HEK293 (cell line): ENCODE measurements at regions not wholly inside any gene's neighbourhood (a gene's known extent, or its start where the extent isn't known, plus 50 kb on each side); places are given as distances from the start of the nearest gene placed in this dataset.

Experiments
- CTCF ChIA-PET: fragments of 350-600 bp; formaldehyde crosslinking; extraction: SDS; loops from one replicate; lab custom pipeline; 2021; ENCODE audit warnings: antibody characterized with exemption; lab: Yijun Ruan, JAX
- POLR2A ChIA-PET: fragments of 300-600 bp; formaldehyde crosslinking; extraction: SDS; loops from one replicate; lab custom pipeline; 2020; ENCODE audit warnings: antibody characterized with exemption, inconsistent platforms; lab: Yijun Ruan, JAX
- H3K27ac ChIP-seq: fragments of 200-500 bp; sonication (Bioruptor generic); 2 replicates; pipeline ENCODE4 v1.5.1; 2014; ENCODE audit warnings: low read depth, low read length, control low read depth, inconsistent platforms; ENCODE audit errors: extremely low read depth
- H3K36me3 ChIP-seq, 2 experiments: fragments of 200-500 bp in 1 of 2; sonication (Bioruptor generic) in 1 of 2; 1 replicate in 1 of 2; 2 replicates in 1 of 2; pipeline ENCODE4 v1.5.1; 2014 to 2017; ENCODE audit warnings: inconsistent platforms in 2 of 2, low read length in 2 of 2; ENCODE audit not compliant: control insufficient read depth in 2 of 2, insufficient read depth in 1 of 2
- H3K4me1 ChIP-seq: fragments of 200-500 bp; sonication (Bioruptor generic); 2 replicates; pipeline ENCODE4 v1.5.1; 2014; ENCODE audit warnings: mild to moderate bottlenecking, low read length, inconsistent platforms; ENCODE audit not compliant: control insufficient read depth, insufficient read depth
- H3K4me3 ChIP-seq: 2 replicates; pipeline ENCODE4 v1.5.1; 2011; ENCODE audit warnings: low read depth, mild to moderate bottlenecking, control low read depth, low read length, moderate library complexity
- H3K9me3 ChIP-seq: fragments of 200-500 bp; sonication (Bioruptor generic); 2 replicates; pipeline ENCODE4 v1.5.1; 2014; ENCODE audit warnings: low read depth, low read length, inconsistent platforms; ENCODE audit not compliant: control insufficient read depth, insufficient read depth
- MZF1 ChIP-seq: fragments of 450-650 bp; formaldehyde crosslinking; IDR thresholded peaks from 2 replicates; pipeline ENCODE4 v1.5.1; 2017; ENCODE audit warnings: missing biosample characterization, missing genetic modification characterization, borderline replicate concordance
- RBAK ChIP-seq: fragments of 450-650 bp; formaldehyde crosslinking; IDR thresholded peaks from 2 replicates; pipeline ENCODE4 v1.5.1; 2016; ENCODE audit warnings: missing biosample characterization, missing genetic modification characterization
- TCF7L2 ChIP-seq: IDR thresholded peaks from 2 replicates; pipeline ENCODE4 v1.6.1; 2011; ENCODE audit warnings: low read depth, mild to moderate bottlenecking, inconsistent platforms, low read length, moderate library complexity, borderline replicate concordance
- ZBTB17 ChIP-seq: fragments of 450-650 bp; formaldehyde crosslinking; IDR thresholded peaks from 2 replicates; pipeline ENCODE4 v1.5.1; 2016; ENCODE audit warnings: missing biosample characterization, missing genetic modification characterization
- ZBTB20 ChIP-seq: fragments of 450-650 bp; formaldehyde crosslinking; IDR thresholded peaks from 2 replicates; pipeline ENCODE4 v1.5.1; 2016; ENCODE audit warnings: missing biosample characterization, missing genetic modification characterization
- ZIC2 ChIP-seq: fragments of 450-650 bp; formaldehyde crosslinking; IDR thresholded peaks from 2 replicates; pipeline ENCODE4 v1.5.1; 2016; ENCODE audit warnings: missing biosample characterization, missing genetic modification characterization
- ZNF112 ChIP-seq: fragments of 450-650 bp; formaldehyde crosslinking; IDR thresholded peaks from 2 replicates; pipeline ENCODE4 v1.5.0; 2017; ENCODE audit warnings: missing biosample characterization, missing genetic modification characterization
- ZNF121 ChIP-seq: fragments of 450-650 bp; formaldehyde crosslinking; IDR thresholded peaks from 2 replicates; pipeline ENCODE4 v1.5.1; 2016; ENCODE audit warnings: missing biosample characterization, missing genetic modification characterization
- ZNF16 ChIP-seq: fragments of 450-650 bp; formaldehyde crosslinking; IDR thresholded peaks from 2 replicates; pipeline ENCODE4 v1.5.1; 2016; ENCODE audit warnings: low read depth, missing biosample characterization, missing genetic modification characterization
- ZNF394 ChIP-seq: fragments of 450-650 bp; formaldehyde crosslinking; IDR thresholded peaks from 2 replicates; pipeline ENCODE4 v1.5.1; 2016; ENCODE audit warnings: missing biosample characterization, missing genetic modification characterization, mild to moderate bottlenecking, moderate library complexity, borderline replicate concordance
- ZNF558 ChIP-seq: fragments of 450-650 bp; formaldehyde crosslinking; IDR thresholded peaks from 2 replicates; pipeline ENCODE4 v1.5.1; 2016; ENCODE audit warnings: missing biosample characterization, missing genetic modification characterization
- ZNF561 ChIP-seq: fragments of 450-650 bp; IDR thresholded peaks from 2 replicates; pipeline ENCODE4 v1.5.1; 2018; ENCODE audit warnings: missing biosample characterization, missing genetic modification characterization, borderline replicate concordance
- ZNF623 ChIP-seq: fragments of 450-650 bp; formaldehyde crosslinking; IDR thresholded peaks from 2 replicates; pipeline ENCODE4 v1.5.1; 2016; ENCODE audit warnings: missing biosample characterization, missing genetic modification characterization
- ZNF629 ChIP-seq: fragments of 450-650 bp; formaldehyde crosslinking; IDR thresholded peaks from 2 replicates; pipeline ENCODE4 v1.5.1; 2017; ENCODE audit warnings: missing biosample characterization, missing genetic modification characterization
- ZNF768 ChIP-seq: fragments of 450-650 bp; formaldehyde crosslinking; IDR thresholded peaks from 2 replicates; pipeline ENCODE4 v1.5.1; 2018; ENCODE audit warnings: missing biosample characterization, mild to moderate bottlenecking, missing genetic modification characterization
- TF ChIP-seq, protein P1 (sequence below): fragments of 450-650 bp; formaldehyde crosslinking; IDR thresholded peaks from 2 replicates; pipeline ENCODE4 v1.5.1; 2016; ENCODE audit warnings: missing biosample characterization, missing genetic modification characterization
- TF ChIP-seq, protein P2 (sequence below): fragments of 450-650 bp; formaldehyde crosslinking; IDR thresholded peaks from 2 replicates; pipeline ENCODE4 v1.5.1; 2017; ENCODE audit warnings: missing biosample characterization, missing genetic modification characterization
- TF ChIP-seq, protein P3 (sequence below): fragments of 450-650 bp; formaldehyde crosslinking; IDR thresholded peaks from 2 replicates; pipeline ENCODE4 v1.5.1; 2016; ENCODE audit warnings: missing biosample characterization, missing genetic modification characterization, low read depth

DNA sequence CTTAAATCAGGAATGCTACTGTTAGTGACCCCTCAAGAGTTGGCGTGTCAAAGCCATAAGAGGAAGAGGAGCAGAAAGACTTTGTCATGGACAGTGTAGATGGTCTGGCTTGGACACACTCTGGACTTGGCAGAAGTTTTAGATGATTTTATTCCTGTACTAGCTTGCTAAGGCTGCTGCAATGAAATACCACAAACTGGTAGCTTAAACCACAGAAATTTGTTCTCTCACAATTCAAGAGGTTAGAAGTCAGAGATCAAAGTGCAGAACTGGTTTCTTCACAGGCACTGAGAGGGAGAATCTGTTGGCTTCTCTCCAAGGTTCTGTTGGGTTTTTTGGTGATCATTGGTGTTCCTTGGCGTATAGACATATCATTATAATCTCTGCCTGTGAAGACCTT is 869.8 kb upstream of the B3GALT2 start:
- Histone ChIP-seq H3K4me1 (no peaks in the 10 kb centered on the region), H3K9me3 (no peaks in the 10 kb centered on the region), H3K27ac (no peak overlapping the region), H3K4me3 (no peak overlapping the region), H3K36me3 (no peaks in the 10 kb centered on the region)
- ChIA-PET CTCF (no interaction called here), POLR2A (no interaction called here)
- TF ChIP-seq ZNF16 (tag by site-specific recombination) (no peak), ZNF768 (tag by site-specific recombination) (no peak), ZNF623 (tag by site-specific recombination) (no peak), ZBTB20 (no peak), ZNF558 (tag by site-specific recombination) (no peak), ZNF112 (tag by site-specific recombination) (no peak), MZF1 (no peak), TCF7L2 (no peak), ZNF561 (tag by site-specific recombination) (no peak)

DNA sequence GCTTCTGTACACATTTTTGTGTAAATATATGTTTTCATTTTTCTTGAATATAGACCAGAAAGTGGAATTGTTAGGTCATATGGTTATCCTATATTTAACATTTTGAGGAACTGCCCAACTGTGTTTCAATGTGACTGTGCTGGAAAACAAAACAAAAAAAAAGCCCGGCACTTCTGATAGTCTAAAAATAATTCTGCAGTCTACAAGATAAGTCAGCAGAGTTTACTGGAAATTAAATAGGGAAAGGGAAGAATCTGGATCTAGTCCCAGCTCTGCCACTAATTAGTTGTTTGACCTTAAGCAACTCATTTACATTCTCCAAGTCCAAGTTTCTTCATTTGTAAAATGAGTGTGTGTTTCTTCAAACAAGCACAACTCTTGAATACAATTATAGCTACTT is 869.1 kb upstream of the B3GALT2 start:
- no peaks in the 10 kb centered on the region for H3K4me1 ChIP-seq
- H3K4me3 ChIP-seq, result no peak overlapping the region
- POLR2A ChIA-PET, result no interaction called here
- TF ChIP-seq, protein P1, sequence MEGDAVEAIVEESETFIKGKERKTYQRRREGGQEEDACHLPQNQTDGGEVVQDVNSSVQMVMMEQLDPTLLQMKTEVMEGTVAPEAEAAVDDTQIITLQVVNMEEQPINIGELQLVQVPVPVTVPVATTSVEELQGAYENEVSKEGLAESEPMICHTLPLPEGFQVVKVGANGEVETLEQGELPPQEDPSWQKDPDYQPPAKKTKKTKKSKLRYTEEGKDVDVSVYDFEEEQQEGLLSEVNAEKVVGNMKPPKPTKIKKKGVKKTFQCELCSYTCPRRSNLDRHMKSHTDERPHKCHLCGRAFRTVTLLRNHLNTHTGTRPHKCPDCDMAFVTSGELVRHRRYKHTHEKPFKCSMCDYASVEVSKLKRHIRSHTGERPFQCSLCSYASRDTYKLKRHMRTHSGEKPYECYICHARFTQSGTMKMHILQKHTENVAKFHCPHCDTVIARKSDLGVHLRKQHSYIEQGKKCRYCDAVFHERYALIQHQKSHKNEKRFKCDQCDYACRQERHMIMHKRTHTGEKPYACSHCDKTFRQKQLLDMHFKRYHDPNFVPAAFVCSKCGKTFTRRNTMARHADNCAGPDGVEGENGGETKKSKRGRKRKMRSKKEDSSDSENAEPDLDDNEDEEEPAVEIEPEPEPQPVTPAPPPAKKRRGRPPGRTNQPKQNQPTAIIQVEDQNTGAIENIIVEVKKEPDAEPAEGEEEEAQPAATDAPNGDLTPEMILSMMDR (tag by site-specific recombination), result no peak
- no peak for TF ChIP-seq ZNF121 (tag by site-specific recombination)
- TF ChIP-seq, protein P2, sequence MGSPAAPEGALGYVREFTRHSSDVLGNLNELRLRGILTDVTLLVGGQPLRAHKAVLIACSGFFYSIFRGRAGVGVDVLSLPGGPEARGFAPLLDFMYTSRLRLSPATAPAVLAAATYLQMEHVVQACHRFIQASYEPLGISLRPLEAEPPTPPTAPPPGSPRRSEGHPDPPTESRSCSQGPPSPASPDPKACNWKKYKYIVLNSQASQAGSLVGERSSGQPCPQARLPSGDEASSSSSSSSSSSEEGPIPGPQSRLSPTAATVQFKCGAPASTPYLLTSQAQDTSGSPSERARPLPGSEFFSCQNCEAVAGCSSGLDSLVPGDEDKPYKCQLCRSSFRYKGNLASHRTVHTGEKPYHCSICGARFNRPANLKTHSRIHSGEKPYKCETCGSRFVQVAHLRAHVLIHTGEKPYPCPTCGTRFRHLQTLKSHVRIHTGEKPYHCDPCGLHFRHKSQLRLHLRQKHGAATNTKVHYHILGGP (tag by site-specific recombination), result no peak
- TF ChIP-seq ZBTB20, result no peak
- no peak for TF ChIP-seq RBAK (tag by site-specific recombination)
- TF ChIP-seq, protein P3, sequence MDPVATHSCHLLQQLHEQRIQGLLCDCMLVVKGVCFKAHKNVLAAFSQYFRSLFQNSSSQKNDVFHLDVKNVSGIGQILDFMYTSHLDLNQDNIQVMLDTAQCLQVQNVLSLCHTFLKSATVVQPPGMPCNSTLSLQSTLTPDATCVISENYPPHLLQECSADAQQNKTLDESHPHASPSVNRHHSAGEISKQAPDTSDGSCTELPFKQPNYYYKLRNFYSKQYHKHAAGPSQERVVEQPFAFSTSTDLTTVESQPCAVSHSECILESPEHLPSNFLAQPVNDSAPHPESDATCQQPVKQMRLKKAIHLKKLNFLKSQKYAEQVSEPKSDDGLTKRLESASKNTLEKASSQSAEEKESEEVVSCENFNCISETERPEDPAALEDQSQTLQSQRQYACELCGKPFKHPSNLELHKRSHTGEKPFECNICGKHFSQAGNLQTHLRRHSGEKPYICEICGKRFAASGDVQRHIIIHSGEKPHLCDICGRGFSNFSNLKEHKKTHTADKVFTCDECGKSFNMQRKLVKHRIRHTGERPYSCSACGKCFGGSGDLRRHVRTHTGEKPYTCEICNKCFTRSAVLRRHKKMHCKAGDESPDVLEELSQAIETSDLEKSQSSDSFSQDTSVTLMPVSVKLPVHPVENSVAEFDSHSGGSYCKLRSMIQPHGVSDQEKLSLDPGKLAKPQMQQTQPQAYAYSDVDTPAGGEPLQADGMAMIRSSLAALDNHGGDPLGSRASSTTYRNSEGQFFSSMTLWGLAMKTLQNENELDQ (tag by site-specific recombination), result no peak
- TF ChIP-seq ZIC2 (tag by site-specific recombination), result no peak
- TF ChIP-seq ZNF394 (tag by site-specific recombination), result no peak
- no peak for TF ChIP-seq ZNF629
- TF ChIP-seq ZNF768 (tag by site-specific recombination), result no peak
- no peak for TF ChIP-seq ZBTB17 (tag by site-specific recombination)
- H3K9me3 ChIP-seq, result no peaks in the 10 kb centered on the region
- no peak overlapping the region for H3K27ac ChIP-seq
- no peaks in the 10 kb centered on the region for H3K36me3 ChIP-seq
- CTCF ChIA-PET, result no interaction called here
